IPS-15b (cell line): ENCODE measurements at regions not wholly inside any gene's neighbourhood (a gene's known extent, or its start where the extent isn't known, plus 50 kb on each side); places are given as distances from the start of the nearest gene placed in this dataset.

Experiments
- H3K27me3 ChIP-seq: one replicate; pipeline ENCODE4 v1.6.1; 2013; ENCODE audit warnings: low read length; ENCODE audit not compliant: control insufficient read depth, insufficient read depth
- H3K36me3 ChIP-seq: one replicate; pipeline ENCODE4 v1.6.1; 2013; ENCODE audit warnings: low read length; ENCODE audit not compliant: control insufficient read depth, insufficient read depth
- H3K4me1 ChIP-seq: one replicate; pipeline ENCODE4 v1.6.1; 2013; ENCODE audit warnings: mild to moderate bottlenecking, low read length; ENCODE audit not compliant: control insufficient read depth, insufficient read depth
- H3K4me3 ChIP-seq: one replicate; pipeline ENCODE4 v1.5.1; 2013; ENCODE audit warnings: low read depth, low read length
- H3K9ac ChIP-seq: one replicate; pipeline ENCODE4 v1.6.1; 2013; ENCODE audit warnings: low read depth, mild to moderate bottlenecking, low read length
- H3K9me3 ChIP-seq: one replicate; pipeline ENCODE4 v1.6.1; 2013; ENCODE audit warnings: mild to moderate bottlenecking, low read length; ENCODE audit not compliant: control insufficient read depth, insufficient read depth

GRCh38 chr22:22738959-22739585, 94.7 kb downstream of the GGTLC2 start:
- peaks cover 76% of the 10 kb centered on the region for H3K27me3 ChIP-seq
- H3K4me1 ChIP-seq = no peaks in the 10 kb centered on the region
- H3K4me3 ChIP-seq = no peak overlapping the region

GRCh38 chr22:22740560-22741276, 96.3 kb downstream of the GGTLC2 start:
- Histone ChIP-seq H3K36me3 (no peaks in the 10 kb centered on the region), H3K9me3 (no peaks in the 10 kb centered on the region), H3K9ac (no peak overlapping the region), H3K4me1 (no peaks in the 10 kb centered on the region), H3K27me3 (peaks cover 88% of the 10 kb centered on the region), H3K4me3 (no peak overlapping the region)

More at GRCh38 chr22:22738959-22739585, 94.7 kb downstream of the GGTLC2 start:
- H3K36me3 ChIP-seq = no peaks in the 10 kb centered on the region
- H3K9ac ChIP-seq = no peak overlapping the region
- no peaks in the 10 kb centered on the region for H3K9me3 ChIP-seq

GRCh38 chr22:22741843-22742242, 97.4 kb downstream of the GGTLC2 start:
- no peaks in the 10 kb centered on the region for H3K9me3 ChIP-seq
- H3K27me3 ChIP-seq = peaks cover 77% of the 10 kb centered on the region
- H3K4me1 ChIP-seq = no peaks in the 10 kb centered on the region
- H3K9ac ChIP-seq = no peak overlapping the region
- H3K36me3 ChIP-seq = no peaks in the 10 kb centered on the region
- H3K4me3 ChIP-seq = no peak overlapping the region

- no peaks in the 10 kb centered on the region for H3K4me1 ChIP-seq
- no peak overlapping the region for H3K4me3 ChIP-seq
- no peak overlapping the region for H3K9ac ChIP-seq
- no peaks in the 10 kb centered on the region for H3K9me3 ChIP-seq
- H3K27me3 ChIP-seq = peaks cover 69% of the 10 kb centered on the region
- H3K36me3 ChIP-seq = no peaks in the 10 kb centered on the region
Measured at GRCh38 chr22:22742641-22743040, 98.2 kb downstream of the GGTLC2 start.

GRCh38 chr22:22743128-22743760, 98.8 kb downstream of the GGTLC2 start:
- no peaks in the 10 kb centered on the region for H3K36me3 ChIP-seq
- H3K4me1 ChIP-seq = no peaks in the 10 kb centered on the region
- no peaks in the 10 kb centered on the region for H3K9me3 ChIP-seq
- H3K4me3 ChIP-seq = no peak overlapping the region
- H3K27me3 ChIP-seq = peaks cover 65% of the 10 kb centered on the region
- no peak overlapping the region for H3K9ac ChIP-seq

GRCh38 chr22:22744412-22745224, 100.2 kb downstream of the GGTLC2 start:
- H3K4me3 ChIP-seq = no peak overlapping the region
- no peaks in the 10 kb centered on the region for H3K36me3 ChIP-seq
- no peaks in the 10 kb centered on the region for H3K9me3 ChIP-seq
- peaks cover 60% of the 10 kb centered on the region for H3K27me3 ChIP-seq
- no peaks in the 10 kb centered on the region for H3K4me1 ChIP-seq
- H3K9ac ChIP-seq = no peak overlapping the region

- H3K4me1 ChIP-seq = no peaks in the 10 kb centered on the region
- no peak overlapping the region for H3K9ac ChIP-seq
- H3K36me3 ChIP-seq = no peaks in the 10 kb centered on the region
- H3K4me3 ChIP-seq = no peak overlapping the region
- no peaks in the 10 kb centered on the region for H3K9me3 ChIP-seq
- peaks cover 54% of the 10 kb centered on the region for H3K27me3 ChIP-seq
Measured at GRCh38 chr22:22745225-22746060, 101.0 kb downstream of the GGTLC2 start.

- Histone ChIP-seq H3K4me3 (no peak overlapping the region), H3K27me3 (peaks cover 53% of the 10 kb centered on the region), H3K36me3 (no peaks in the 10 kb centered on the region), H3K4me1 (no peaks in the 10 kb centered on the region), H3K9me3 (no peaks in the 10 kb centered on the region), H3K9ac (no peak overlapping the region)
Measured at GRCh38 chr22:22746061-22746962, 101.9 kb downstream of the GGTLC2 start.

- H3K4me3 ChIP-seq = no peak overlapping the region
- no peaks in the 10 kb centered on the region for H3K9me3 ChIP-seq
- H3K36me3 ChIP-seq = no peaks in the 10 kb centered on the region
- H3K4me1 ChIP-seq = no peaks in the 10 kb centered on the region
- peaks cover 51% of the 10 kb centered on the region for H3K27me3 ChIP-seq
- no peak overlapping the region for H3K9ac ChIP-seq
Measured at GRCh38 chr22:22746963-22747933, 102.8 kb downstream of the GGTLC2 start.
